ENCODE measurements at regions not wholly inside any gene's neighbourhood (a gene's known extent, or its start where the extent isn't known, plus 50 kb on each side); places are given as distances from the start of the nearest gene placed in this dataset.
"Not testable (repeated sequence)": the region's sequence is repeated elsewhere in the genome, so short reads cannot be mapped to it uniquely, and the experiment has no call there.

DNA sequence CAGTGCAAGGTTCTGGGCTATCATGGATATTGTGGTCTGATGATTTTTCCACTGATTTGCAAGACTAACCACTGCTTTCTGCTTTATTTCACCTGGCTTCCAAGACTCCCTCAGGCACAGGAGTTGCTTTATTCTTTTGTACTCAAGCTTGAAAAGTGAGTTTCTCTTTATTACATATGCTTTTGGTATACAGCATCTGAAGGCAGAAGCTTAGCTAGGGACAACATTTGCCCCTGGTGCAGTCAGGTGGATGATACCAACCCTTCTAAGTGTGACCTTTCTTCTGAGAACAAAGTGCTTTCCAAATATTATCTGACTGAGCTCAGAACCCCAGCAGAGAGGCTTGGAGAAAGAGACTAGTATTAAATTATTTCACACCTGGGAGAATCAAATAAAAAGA lies 94.0 kb upstream of the PHACTR1 start:
- DNase-seq (ENCODE audit: low spot score), result no peak

- no peak for DNase-seq (ENCODE audit: low spot score)
Observed at GRCh38 chr6:12624142-12624837, 92.3 kb upstream of the PHACTR1 start.

DNA sequence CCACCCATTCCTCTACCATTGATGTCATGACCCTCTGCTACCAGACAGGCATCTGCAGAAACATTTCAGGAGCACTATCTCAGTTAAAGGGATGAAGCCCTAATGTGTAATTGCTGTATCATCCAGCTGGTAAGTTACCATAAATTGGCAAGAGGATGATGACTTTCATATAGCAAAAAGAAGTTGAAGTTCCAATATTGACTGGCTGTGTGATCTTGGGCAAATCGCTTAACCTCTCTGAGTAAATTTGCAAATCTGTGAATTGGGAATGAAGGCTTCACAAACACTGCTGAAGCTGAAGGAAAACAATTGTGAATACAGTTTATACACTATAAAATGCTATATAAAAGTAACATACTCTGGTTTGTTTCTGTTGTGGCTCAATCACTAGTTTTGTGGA lies 89.5 kb upstream of the PHACTR1 start:
- DNase-seq (ENCODE audit: low spot score), result no peak

DNA sequence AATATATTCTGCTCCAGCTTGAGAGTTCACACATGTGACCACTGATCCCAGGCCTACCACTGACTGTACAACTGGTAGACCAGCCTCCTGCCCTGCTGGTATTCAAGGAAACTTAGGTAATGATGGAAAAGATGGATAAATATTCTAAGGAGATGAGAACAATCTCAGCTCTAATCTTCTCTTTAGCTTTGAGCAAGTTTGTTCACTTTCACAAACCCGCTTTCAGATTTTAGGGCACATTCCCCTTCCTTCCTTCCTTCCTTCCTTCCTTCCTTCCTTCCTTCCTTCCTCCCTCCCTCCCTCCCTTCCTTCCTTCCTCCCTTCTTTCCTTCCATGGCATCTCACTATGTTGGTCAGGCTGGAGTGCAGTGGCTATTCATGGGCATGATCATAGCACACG lies 88.2 kb upstream of the PHACTR1 start:
- DNase-seq (ENCODE audit: low spot score), result no peak

DNA sequence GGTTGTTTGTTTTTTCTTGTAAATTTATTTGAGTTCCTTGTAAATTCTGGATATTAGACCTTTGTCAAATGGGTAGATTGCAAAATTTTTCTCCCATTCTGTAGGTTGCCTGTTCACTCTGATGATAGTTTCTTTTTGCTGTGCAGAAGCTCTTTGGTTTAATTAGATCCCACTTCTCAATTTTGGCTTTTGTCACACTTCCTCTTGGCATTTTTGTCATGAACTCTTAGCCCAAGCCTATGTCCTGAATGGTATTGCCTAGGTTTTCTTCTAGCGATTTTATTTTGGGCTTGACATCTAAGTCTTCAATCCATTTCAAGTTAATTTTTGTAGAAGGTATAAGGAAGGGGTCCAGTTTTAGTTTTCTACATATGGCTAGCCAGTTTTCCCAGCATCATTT lies 82.8 kb upstream of the PHACTR1 start:
- DNase-seq (ENCODE audit: low spot score), result not testable (repeated sequence)

- DNase-seq (ENCODE audit: low spot score), result no peak
Observed at GRCh38 chr6:12635375-12635774, 81.2 kb upstream of the PHACTR1 start.

- DNase-seq (ENCODE audit: low spot score), result no peak
Observed at GRCh38 chr6:12635813-12636212, 80.8 kb upstream of the PHACTR1 start.

- DNase-seq (ENCODE audit: low spot score), result no peak
Observed at GRCh38 chr6:12636336-12636735, 80.2 kb upstream of the PHACTR1 start.

DNA sequence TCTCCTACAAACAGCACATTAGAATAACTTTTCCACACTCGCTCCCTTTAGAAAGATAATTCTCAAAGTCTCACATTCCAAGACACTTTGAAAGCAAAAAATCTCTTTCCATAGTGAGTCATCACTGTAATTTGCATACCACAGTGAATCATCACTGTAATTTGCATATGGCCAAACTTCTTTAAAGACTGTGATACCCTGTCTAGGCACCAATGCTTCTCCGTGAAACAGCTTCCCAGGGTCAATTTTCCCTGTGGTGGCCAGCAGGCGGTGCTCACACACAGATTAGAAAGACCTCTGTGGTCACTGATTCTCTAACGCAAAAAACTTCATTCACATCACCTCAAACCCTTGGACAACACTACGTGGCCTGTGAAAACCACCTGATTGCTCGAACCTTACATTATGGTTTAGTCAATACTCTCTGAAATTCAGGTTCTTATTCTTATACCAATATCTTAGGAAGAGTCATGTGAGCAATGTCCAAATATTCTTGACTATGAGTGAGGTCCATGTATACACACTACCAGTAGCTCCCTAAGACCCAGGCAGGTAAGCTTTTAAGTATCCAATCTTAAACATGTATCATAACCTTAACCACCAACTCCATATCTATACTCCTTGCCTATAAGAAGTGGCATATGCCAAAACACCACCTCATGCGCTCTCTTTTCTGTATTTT lies 78.5 kb upstream of the PHACTR1 start:
- DNase-seq (ENCODE audit: low spot score), result no peak

GRCh38 chr6:12640438-12640837 lies 76.1 kb upstream of the PHACTR1 start:
- DNase-seq (ENCODE audit: low spot score), result no peak

GRCh38 chr6:12641785-12642184 lies 74.8 kb upstream of the PHACTR1 start:
- DNase-seq (ENCODE audit: low spot score), result not testable (repeated sequence)

DNA sequence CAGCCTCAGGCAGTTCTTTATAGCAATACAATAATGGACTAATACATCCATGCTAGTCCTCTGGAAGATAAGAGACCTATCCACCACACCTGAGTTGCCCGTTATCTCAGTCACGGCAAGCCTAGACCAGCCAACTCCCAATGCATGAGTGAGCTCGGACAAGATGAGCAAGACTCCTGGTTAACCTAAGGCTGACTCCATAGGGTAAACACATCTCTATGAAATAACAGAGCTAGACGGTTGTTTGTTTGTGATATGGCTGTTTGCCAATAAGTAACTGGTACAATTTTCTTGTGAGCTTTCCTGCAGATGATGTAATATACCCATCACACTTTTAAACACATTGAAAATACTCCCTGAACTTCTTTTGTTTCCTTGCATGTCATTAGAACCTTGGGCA lies 70.6 kb upstream of the PHACTR1 start:
- no peak for DNase-seq (ENCODE audit: low spot score)

DNA sequence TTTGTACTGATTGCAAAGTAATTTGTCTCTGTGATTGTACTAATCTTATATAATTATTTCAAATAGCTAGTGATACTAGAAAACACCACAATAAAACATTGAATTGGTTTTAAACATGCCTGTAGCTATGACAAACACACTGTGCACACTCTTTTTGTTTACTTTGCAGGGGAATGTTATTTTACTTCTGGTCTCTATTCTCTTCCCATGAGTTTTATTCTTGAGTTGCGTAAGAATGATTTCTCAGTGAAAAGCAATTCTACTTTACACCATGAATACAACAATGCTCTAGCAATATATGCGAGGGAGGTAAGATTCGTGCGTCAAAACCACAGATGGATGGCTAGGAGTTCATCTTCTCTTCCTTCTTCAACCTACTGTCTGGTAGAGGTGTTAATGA lies 68.4 kb upstream of the PHACTR1 start:
- no peak for DNase-seq (ENCODE audit: low spot score)

DNA sequence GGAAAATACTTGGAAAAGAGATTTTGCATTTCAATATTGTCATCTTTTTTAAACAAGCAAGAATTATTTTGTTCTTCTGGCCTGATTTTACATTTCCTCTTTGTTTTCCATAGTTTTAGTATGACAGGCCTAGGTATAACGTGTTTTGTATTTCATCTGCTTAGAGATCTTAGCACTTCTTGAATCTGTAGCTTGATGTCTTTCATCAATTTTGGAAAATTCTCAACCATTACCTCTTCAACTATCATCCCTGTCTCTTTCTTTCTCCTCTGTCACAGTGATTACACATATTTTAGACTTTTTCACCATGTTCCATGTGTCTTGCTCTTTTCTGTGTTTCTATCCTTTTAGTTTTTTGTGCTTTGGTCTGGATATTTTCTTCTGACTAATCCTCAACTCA lies 67.2 kb upstream of the PHACTR1 start:
- no peak for DNase-seq (ENCODE audit: low spot score)

DNA sequence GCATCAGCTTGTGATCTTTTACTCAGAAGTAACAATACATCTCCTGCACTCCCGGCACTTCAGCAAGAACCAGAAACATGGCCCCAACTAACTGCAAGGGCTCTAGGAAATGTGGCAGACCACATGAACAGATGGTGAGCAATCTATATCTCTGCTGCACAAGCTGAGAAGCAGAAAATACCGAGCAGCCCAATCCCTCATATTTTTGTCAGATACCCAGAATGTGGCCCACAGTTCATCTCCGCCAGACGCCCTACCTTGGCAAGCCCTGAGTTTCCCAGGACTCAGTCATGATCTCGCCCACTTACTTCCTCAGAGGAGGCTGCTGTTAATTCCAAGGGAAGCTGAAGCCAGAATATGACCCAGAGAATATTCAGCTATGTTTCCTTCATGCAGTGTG lies 63.1 kb upstream of the PHACTR1 start:
- DNase-seq (ENCODE audit: low spot score), result no peak

DNA sequence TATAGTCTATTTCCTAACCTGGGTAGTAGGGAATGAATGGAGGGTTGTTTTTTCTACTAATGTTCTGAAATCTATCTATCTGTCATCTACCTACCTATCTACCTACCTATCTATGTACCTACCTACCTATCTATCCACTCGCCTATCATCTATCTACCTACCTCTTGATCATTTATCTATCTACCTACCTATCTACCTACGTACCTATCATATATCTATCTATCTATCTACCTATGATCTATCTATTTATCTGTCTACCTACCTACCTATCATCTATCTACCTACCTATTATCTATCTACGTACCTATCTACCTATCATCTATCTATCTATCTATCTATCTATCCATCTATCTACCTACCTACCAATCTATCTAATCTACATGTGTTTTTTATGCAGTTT lies 62.5 kb upstream of the PHACTR1 start:
- no peak for DNase-seq (ENCODE audit: low spot score)

DNA sequence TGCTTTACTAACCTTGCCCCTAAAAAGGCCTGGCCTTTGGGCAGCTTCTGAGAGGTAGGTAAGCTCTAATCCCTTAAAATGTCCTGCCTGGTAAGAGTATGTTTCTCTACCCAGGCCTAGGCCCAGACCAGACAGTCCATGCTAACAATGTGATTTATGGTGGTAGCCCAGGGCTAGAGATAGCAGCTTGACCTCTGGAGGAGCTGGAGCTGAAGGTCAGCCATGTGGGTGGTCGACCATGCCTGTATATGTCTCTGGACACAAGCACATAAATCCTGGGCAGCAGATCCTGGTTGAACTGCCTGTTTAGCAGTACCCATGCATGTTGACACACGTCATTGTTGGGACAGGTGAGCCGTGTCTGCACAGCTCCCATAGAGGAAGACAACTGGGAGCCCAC lies 62.1 kb upstream of the PHACTR1 start:
- no peak for DNase-seq (ENCODE audit: low spot score)

GRCh38 chr6:12656906-12657305 lies 59.7 kb upstream of the PHACTR1 start:
- no peak for DNase-seq (ENCODE audit: low spot score)

GRCh38 chr6:12657884-12658283 lies 58.7 kb upstream of the PHACTR1 start:
- DNase-seq (ENCODE audit: low spot score), result no peak

DNA sequence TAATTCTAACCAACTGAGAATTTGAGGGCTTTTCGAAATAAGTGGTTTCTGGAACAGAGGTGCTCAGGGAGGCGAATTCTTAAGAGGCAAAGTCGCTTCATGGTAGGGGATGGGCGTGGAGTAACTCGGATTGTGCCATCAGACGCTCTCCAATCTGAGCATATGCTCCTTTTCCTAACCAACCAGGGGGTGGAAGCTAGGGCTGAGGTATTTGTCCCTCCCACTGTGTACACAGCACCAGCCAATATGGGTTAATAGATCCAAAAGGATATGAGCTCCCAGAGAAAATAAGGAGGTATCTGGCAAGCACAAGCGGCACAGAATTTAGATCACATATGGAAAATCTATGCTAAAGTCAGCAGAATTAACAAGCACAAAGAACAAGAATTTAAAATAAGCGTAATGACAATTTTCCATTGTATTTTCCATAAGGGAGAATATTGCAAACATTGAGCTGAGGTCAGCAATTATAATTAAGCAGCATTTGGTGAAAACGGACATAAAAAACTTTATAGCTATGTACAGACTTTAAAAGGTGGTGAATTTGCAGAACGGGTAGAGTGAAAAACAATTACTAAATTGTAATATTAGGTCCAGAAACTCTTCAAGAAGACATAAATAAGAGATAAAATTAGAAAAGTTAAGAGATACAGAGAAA lies 55.0 kb upstream of the PHACTR1 start:
- no peak for DNase-seq (ENCODE audit: low spot score)
